Mononuclear cell (primary cell): ENCODE measurements at regions not wholly inside any gene's neighbourhood (a gene's known extent, or its start where the extent isn't known, plus 50 kb on each side); places are given as distances from the start of the nearest gene placed in this dataset.

Experiments used
- H3K27me3 ChIP-seq: 2 replicates; pipeline ENCODE4 v1.6.0; 2011; ENCODE audit warnings: low read length, control low read depth; ENCODE audit not compliant: insufficient read depth
- H3K4me1 ChIP-seq: 2 replicates; pipeline ENCODE4 v1.5.1; 2011; ENCODE audit warnings: mild to moderate bottlenecking, low read length, control low read depth; ENCODE audit not compliant: insufficient read depth
- H3K4me3 ChIP-seq: 2 replicates; pipeline ENCODE4 v1.5.1; 2011; ENCODE audit warnings: mild to moderate bottlenecking, low read length, moderate library complexity
- H3K9me3 ChIP-seq: 2 replicates; pipeline ENCODE4 v1.5.1; 2011; ENCODE audit warnings: low read depth, mild to moderate bottlenecking, control low read depth, low read length

GRCh38 chr1:29575826-29576225 is 339.5 kb downstream of the PTPRU start:
- no peaks in the 10 kb centered on the region for H3K4me1 ChIP-seq
- no peaks in the 10 kb centered on the region for H3K9me3 ChIP-seq
- H3K27me3 ChIP-seq = no peaks in the 10 kb centered on the region
- H3K4me3 ChIP-seq = no peak overlapping the region

DNA sequence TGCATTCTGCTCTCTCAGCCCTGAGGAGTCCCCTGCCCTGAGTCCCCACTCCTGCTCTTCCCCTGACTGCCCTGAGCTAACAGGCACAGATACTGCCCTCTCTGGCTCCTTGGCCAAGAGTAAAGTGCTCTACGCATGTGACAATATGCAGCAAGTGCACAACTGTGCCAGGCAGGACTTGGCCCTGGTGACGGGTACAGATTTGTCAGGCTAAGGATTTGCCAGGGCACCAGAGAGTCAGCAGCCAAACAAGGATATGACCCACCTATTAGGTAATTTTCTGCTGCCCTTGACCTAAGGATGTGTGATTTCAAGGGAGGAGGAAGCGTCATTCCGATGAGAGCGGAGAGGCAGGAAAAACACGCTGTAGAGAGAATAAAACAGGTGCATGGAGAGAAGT is 339.0 kb downstream of the PTPRU start:
- Histone ChIP-seq H3K4me3 (no peak overlapping the region), H3K9me3 (no peaks in the 10 kb centered on the region), H3K27me3 (no peaks in the 10 kb centered on the region), H3K4me1 (no peaks in the 10 kb centered on the region)

GRCh38 chr1:29574871-29575270 is 338.5 kb downstream of the PTPRU start:
- Histone ChIP-seq H3K4me1 (no peaks in the 10 kb centered on the region), H3K4me3 (no peak overlapping the region), H3K9me3 (no peaks in the 10 kb centered on the region), H3K27me3 (no peaks in the 10 kb centered on the region)

DNA sequence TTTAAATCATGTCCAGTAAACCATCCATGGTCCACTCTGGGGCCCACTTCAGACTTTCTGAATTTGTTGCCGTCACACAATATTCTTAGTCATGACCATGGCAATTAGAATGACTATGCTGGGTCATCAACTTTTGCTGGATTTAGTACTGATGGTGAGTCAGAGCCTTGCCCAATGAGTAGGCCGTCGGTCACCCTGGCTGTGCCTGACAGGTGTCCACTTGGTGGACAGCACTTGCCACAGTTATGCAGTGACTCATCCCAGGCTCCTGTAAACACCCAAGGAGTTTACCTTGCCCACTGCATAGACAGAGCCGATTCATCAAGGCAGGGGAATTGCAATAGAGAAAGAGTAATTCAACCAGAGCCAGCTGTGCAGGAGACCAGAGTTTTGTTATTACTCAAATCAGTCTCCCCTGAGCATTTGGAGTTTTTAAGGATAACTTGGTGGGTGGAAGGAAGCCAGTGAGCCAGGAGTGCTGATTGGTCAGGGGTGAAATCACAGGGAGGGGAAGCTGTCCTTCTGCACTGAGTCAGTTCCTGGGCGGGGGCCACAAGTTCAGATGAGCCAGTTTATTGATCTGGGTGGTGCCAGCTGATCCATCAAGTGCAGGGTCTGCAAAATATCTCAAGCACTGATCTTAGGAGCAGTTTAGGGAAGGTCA is 333.8 kb downstream of the PTPRU start:
- no peaks in the 10 kb centered on the region for H3K27me3 ChIP-seq
- H3K4me1 ChIP-seq = no peaks in the 10 kb centered on the region
- H3K4me3 ChIP-seq = no peak overlapping the region
- no peaks in the 10 kb centered on the region for H3K9me3 ChIP-seq

DNA sequence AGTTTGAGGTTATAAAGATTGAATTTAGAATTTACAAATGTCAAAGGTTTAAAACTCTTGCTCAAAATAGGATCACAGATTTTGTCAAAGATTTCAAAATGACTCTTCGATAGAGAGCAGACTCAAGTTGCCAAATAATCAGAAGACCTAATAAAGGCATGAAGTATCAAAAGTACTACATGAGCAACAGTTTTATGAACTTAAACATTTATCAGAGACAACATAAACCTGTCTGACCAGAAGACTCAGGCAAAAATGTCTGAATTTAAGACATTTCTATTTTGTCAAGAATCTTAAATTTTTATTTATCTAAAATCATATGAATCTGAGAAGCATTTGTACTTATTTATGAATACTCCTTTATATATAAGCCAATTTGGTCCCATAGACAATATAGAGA is 330.9 kb downstream of the PTPRU start:
- H3K27me3 ChIP-seq = no peaks in the 10 kb centered on the region
- no peak overlapping the region for H3K4me3 ChIP-seq
- no peaks in the 10 kb centered on the region for H3K4me1 ChIP-seq
- H3K9me3 ChIP-seq = no peaks in the 10 kb centered on the region

DNA sequence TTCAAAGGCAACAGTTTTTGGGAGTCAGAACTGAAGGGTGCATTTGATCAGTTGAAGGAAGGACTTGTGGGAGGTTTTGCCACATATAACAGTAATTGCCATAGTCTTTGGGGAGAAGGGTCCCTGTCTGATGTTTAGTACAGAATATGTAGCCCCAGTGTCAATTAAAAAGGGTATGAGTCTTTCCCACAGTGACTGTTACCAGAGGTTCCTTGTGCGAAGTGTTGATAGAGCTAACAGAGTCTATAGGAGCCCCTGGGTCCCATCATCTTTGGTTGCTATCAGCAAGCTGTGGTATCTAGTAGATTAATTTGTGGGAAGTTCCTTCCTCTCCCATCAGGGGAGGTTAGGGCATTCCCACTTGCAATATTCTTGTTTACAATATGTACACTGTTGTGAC is 329.2 kb downstream of the PTPRU start:
- H3K9me3 ChIP-seq = no peaks in the 10 kb centered on the region
- no peaks in the 10 kb centered on the region for H3K4me1 ChIP-seq

GRCh38 chr1:29563571-29563970 is 327.2 kb downstream of the PTPRU start:
- Histone ChIP-seq H3K4me3 (no peak overlapping the region), H3K9me3 (no peaks in the 10 kb centered on the region), H3K4me1 (no peaks in the 10 kb centered on the region), H3K27me3 (no peaks in the 10 kb centered on the region)

More for the DNA sequence above, 329.2 kb downstream of the PTPRU start:
- Histone ChIP-seq H3K4me3 (no peak overlapping the region), H3K27me3 (no peaks in the 10 kb centered on the region)

DNA sequence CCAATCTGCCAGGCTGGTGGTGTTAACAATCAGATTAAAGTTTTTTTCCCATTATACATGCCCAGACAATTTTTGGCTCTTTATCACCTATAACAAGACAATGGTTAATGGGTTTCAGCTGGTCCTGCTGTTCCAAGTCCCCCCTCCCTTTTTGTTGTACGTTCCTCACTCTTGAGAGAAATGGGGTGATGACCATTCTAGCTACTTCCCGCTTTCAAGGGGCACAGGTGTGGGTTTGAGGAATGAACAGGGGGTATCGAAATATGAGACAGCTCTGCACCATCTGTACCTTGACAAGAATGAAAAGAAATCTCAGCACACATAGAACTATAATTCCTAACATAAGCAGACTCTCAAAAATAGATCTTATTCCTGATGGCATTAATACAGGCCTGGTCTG is 326.8 kb downstream of the PTPRU start:
- Histone ChIP-seq H3K9me3 (no peaks in the 10 kb centered on the region), H3K27me3 (no peaks in the 10 kb centered on the region), H3K4me3 (no peak overlapping the region), H3K4me1 (no peaks in the 10 kb centered on the region)

DNA sequence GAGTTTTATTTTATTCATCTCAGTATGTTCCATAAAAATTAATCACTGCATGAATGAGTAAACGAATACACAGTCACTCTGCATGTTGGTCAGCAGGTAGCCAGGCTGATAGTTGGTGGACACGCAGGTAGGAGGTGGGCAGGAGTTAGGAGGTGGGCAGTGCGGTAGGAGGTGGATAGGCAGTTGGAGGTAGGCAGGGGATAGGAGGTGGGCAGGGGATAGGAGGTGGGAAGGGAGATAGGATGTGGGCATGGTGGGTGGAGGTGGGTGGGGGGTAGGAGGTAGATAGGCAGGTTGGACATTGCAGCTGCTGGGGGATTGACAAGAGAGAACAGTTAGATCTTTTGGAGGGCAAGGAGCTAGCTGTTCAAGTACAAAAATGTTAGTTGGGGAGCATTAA is 322.7 kb downstream of the PTPRU start:
- Histone ChIP-seq H3K27me3 (no peaks in the 10 kb centered on the region), H3K9me3 (no peaks in the 10 kb centered on the region), H3K4me3 (no peak overlapping the region), H3K4me1 (no peaks in the 10 kb centered on the region)

GRCh38 chr1:29557701-29558600 is 321.6 kb downstream of the PTPRU start:
- H3K4me1 ChIP-seq = no peaks in the 10 kb centered on the region
- H3K4me3 ChIP-seq = no peak overlapping the region
- H3K27me3 ChIP-seq = no peaks in the 10 kb centered on the region
- no peaks in the 10 kb centered on the region for H3K9me3 ChIP-seq

DNA sequence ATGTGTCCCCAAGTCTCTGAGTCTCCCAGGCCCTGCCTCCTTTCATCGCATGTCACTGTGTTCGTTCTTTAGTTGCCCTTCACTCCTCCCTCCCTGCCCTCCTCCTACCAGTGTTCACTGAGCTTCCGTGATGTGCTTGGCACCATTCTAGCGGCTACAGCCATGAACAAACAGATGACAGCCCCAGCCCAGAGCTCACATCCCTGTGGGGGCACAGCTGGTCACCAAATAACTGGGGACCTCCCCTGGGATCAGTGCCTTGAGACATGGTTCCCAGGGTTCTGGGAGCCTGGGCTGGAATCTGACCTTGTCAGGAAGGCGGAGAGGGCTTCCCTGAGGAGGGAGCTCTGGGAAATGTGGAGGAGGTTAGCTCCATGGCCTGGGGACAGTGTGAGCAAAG is 320.7 kb downstream of the PTPRU start:
- Histone ChIP-seq H3K27me3 (no peaks in the 10 kb centered on the region), H3K9me3 (no peaks in the 10 kb centered on the region), H3K4me3 (no peak overlapping the region), H3K4me1 (no peaks in the 10 kb centered on the region)

DNA sequence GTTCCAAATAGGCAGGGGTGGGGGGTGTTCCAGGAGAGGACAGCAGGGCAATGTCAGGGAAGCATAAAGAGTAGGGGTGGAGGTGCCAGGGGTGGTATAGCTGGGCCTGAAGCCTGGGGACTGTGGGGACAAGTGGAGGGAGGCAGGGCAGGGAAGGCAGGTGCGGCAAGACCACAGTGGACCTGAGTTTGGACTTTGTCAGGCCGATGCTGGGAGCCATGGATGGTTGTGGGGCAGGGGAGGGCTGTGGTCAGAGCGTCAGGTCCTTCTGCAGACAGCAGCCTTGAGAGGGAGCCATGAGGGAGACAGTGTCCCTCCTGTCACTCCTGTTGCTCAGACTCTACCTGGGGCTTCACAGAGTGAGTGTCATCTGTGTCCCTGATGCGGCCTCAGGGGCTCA is 320.3 kb downstream of the PTPRU start:
- Histone ChIP-seq H3K27me3 (no peaks in the 10 kb centered on the region), H3K4me3 (no peak overlapping the region), H3K9me3 (no peaks in the 10 kb centered on the region), H3K4me1 (no peaks in the 10 kb centered on the region)

DNA sequence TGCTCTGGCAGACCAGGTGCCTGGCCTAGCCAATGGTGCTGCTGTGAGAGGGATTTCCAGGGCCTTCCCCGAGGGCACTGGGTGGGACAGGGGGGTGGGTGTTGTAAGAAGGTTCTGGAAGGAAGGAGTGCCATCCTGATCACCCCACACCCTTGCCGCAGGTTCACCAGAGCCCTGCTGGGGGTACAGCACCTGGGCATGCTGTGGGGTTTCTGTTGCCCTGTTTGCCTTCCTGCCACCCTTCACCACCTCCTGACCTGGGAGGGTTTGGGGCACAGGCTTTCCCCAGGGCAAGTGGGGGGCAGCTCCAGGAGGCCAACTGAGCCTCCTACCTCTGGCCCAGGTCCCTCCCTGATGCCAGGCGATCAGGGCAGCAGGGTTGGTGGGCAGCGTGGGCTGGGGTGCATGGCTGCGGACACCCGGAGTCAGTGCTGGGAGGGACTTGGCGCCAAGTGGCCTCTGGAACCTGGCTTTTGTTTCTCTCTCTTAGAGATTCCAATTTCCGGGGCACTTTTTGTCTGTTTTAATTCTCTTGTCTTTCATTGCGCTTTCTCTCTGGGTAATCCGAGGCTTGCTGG is 318.8 kb downstream of the PTPRU start:
- Histone ChIP-seq H3K9me3 (no peaks in the 10 kb centered on the region), H3K4me3 (no peak overlapping the region), H3K27me3 (no peaks in the 10 kb centered on the region), H3K4me1 (no peaks in the 10 kb centered on the region)

DNA sequence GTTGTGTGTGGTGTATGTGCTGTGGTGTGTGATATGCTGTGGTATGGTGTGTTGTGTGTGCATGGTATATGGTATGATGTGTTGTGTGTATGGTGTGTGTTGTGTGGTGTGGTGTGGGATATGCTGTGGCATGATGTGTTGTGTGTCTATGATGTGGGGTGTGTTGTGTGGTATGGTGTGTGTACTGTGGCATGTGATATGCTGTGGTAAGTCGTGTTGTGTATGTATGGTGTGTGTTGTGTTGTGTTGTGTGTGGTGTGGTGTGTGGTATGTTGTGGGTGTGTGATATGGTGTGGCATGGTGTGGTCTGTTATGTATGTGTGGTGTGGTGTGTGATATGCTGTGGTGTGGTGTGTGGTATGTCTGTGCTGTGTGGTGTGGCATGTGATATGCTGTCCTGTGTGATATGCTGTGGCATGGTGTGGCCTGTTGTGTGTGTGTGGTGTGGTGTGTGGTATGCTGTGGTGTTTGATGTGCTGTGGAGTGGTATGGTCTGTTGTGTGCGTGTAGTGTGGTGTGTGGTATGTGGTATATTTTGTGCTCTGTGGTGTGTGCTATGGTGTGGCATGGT is 318.0 kb downstream of the PTPRU start:
- no peaks in the 10 kb centered on the region for H3K27me3 ChIP-seq
- no peak overlapping the region for H3K4me3 ChIP-seq
- H3K9me3 ChIP-seq = no peaks in the 10 kb centered on the region
- H3K4me1 ChIP-seq = no peaks in the 10 kb centered on the region
